Fibroblast of skin of scalp (primary cell): ENCODE measurements at regions not wholly inside any gene's neighbourhood (a gene's known extent, or its start where the extent isn't known, plus 50 kb on each side); places are given as distances from the start of the nearest gene placed in this dataset.
"Not testable (repeated sequence)": the region's sequence is repeated elsewhere in the genome, so short reads cannot be mapped to it uniquely, and the experiment has no call there.

Experiments used
- DNase-seq: peaks from one replicate; pipeline ENCODE4 v3.0.0-alpha.2; 2013

- DNase-seq, result no peak
Measured at GRCh38 chr13:37290716-37291505, 185.4 kb upstream of the CSNK1A1L start.

GRCh38 chr13:37289212-37289935, 183.9 kb upstream of the CSNK1A1L start:
- no peak for DNase-seq

GRCh38 chr13:37288057-37288720, 182.7 kb upstream of the CSNK1A1L start:
- no peak for DNase-seq

- DNase-seq, result not testable (repeated sequence)
Measured at GRCh38 chr13:37280231-37280630, 174.8 kb upstream of the CSNK1A1L start.

- DNase-seq, result peak; percentile 67
Measured at GRCh38 chr13:37277435-37278144, 172.1 kb upstream of the CSNK1A1L start.

GRCh38 chr13:37277007-37277406, 171.5 kb upstream of the CSNK1A1L start:
- DNase-seq, result peak; percentile 18

- no peak for DNase-seq
Measured at GRCh38 chr13:37274569-37275497, 169.4 kb upstream of the CSNK1A1L start.

GRCh38 chr13:37273836-37274235, 168.4 kb upstream of the CSNK1A1L start:
- DNase-seq, result no peak

- peak; percentile 37 for DNase-seq
Measured at GRCh38 chr13:37270226-37271001, 164.9 kb upstream of the CSNK1A1L start.

- DNase-seq, result no peak
Measured at GRCh38 chr13:37263871-37264270, 158.4 kb upstream of the CSNK1A1L start.

- DNase-seq, result no peak
Measured at GRCh38 chr13:37257706-37258105, 152.2 kb upstream of the CSNK1A1L start.

GRCh38 chr13:37257051-37257450, 151.6 kb upstream of the CSNK1A1L start:
- no peak for DNase-seq

- no peak for DNase-seq
Measured at GRCh38 chr13:37241786-37242185, 136.3 kb upstream of the CSNK1A1L start.

GRCh38 chr13:37230346-37230745, 124.9 kb upstream of the CSNK1A1L start:
- DNase-seq, result peak; percentile 31

- no peak for DNase-seq
Measured at GRCh38 chr13:37229931-37230330, 124.5 kb upstream of the CSNK1A1L start.

- peak; percentile 91 for DNase-seq
Measured at GRCh38 chr13:37226971-37227370, 121.5 kb upstream of the CSNK1A1L start.

- DNase-seq, result peak; percentile 87
Measured at GRCh38 chr13:37225414-37226070, 120.1 kb upstream of the CSNK1A1L start.

GRCh38 chr13:37216331-37216730, 110.9 kb upstream of the CSNK1A1L start:
- no peak for DNase-seq

- DNase-seq, result no peak
Measured at GRCh38 chr13:37212826-37213225, 107.4 kb upstream of the CSNK1A1L start.

- no peak for DNase-seq
Measured at GRCh38 chr13:37211487-37211886, 106.0 kb upstream of the CSNK1A1L start.
